LNCaP clone FGC (cell line): ENCODE measurements at regions not wholly inside any gene's neighbourhood (a gene's known extent, or its start where the extent isn't known, plus 50 kb on each side); places are given as distances from the start of the nearest gene placed in this dataset.

Experiments
- DNase-seq: peaks from one replicate; pipeline ENCODE4 v3.0.0-alpha.2; 2011; ENCODE audit warnings: low read depth
- H3K4me3 ChIP-seq: 2 replicates; pipeline ENCODE4 v1.5.1; 2011; ENCODE audit warnings: mild to moderate bottlenecking, low read depth, low read length, control low read depth
- CTCF ChIP-seq: IDR thresholded peaks from 2 replicates; pipeline ENCODE4 v1.5.1; 2012; ENCODE audit warnings: mild to moderate bottlenecking; ENCODE audit not compliant: control insufficient read depth, insufficient read depth; ENCODE audit errors: extremely low read depth

GRCh38 chr4:130568746-130569145 lies 1472.8 kb downstream of the C4orf33 start:
- DNase-seq = no peak
- TF ChIP-seq CTCF = no peak
- no peak overlapping the region for H3K4me3 ChIP-seq

- no peak for TF ChIP-seq CTCF
- no peak for DNase-seq
- H3K4me3 ChIP-seq = no peak overlapping the region
Measured at GRCh38 chr4:130573742-130574141, 1477.8 kb downstream of the C4orf33 start.

GRCh38 chr4:130574215-130574614 lies 1478.3 kb downstream of the C4orf33 start:
- no peak for DNase-seq
- H3K4me3 ChIP-seq = no peak overlapping the region

GRCh38 chr4:130576218-130576617 lies 1480.3 kb downstream of the C4orf33 start:
- TF ChIP-seq CTCF = no peak
- no peak for DNase-seq
- no peak overlapping the region for H3K4me3 ChIP-seq

More at GRCh38 chr4:130574215-130574614, 1478.3 kb downstream of the C4orf33 start:
- TF ChIP-seq CTCF = no peak

GRCh38 chr4:130591091-130591490 lies 1495.1 kb downstream of the C4orf33 start:
- TF ChIP-seq CTCF = no peak
- no peak for DNase-seq
- H3K4me3 ChIP-seq = no peak overlapping the region

- no peak overlapping the region for H3K4me3 ChIP-seq
- TF ChIP-seq CTCF = no peak
- DNase-seq = no peak
Measured at GRCh38 chr4:130600706-130601105, 1504.8 kb downstream of the C4orf33 start.

GRCh38 chr4:130603043-130603442 lies 1507.1 kb downstream of the C4orf33 start:
- H3K4me3 ChIP-seq = no peak overlapping the region
- no peak for DNase-seq
- no peak for TF ChIP-seq CTCF
